IPS-15b (cell line): ENCODE measurements at regions not wholly inside any gene's neighbourhood (a gene's known extent, or its start where the extent isn't known, plus 50 kb on each side); places are given as distances from the start of the nearest gene placed in this dataset.

Experiments
- H3K27me3 ChIP-seq: one replicate; pipeline ENCODE4 v1.6.1; 2013; ENCODE audit warnings: low read length; ENCODE audit not compliant: control insufficient read depth, insufficient read depth
- H3K36me3 ChIP-seq: one replicate; pipeline ENCODE4 v1.6.1; 2013; ENCODE audit warnings: low read length; ENCODE audit not compliant: control insufficient read depth, insufficient read depth
- H3K4me1 ChIP-seq: one replicate; pipeline ENCODE4 v1.6.1; 2013; ENCODE audit warnings: mild to moderate bottlenecking, low read length; ENCODE audit not compliant: control insufficient read depth, insufficient read depth
- H3K4me3 ChIP-seq: one replicate; pipeline ENCODE4 v1.5.1; 2013; ENCODE audit warnings: low read depth, low read length
- H3K9ac ChIP-seq: one replicate; pipeline ENCODE4 v1.6.1; 2013; ENCODE audit warnings: low read depth, mild to moderate bottlenecking, low read length
- H3K9me3 ChIP-seq: one replicate; pipeline ENCODE4 v1.6.1; 2013; ENCODE audit warnings: mild to moderate bottlenecking, low read length; ENCODE audit not compliant: control insufficient read depth, insufficient read depth

DNA sequence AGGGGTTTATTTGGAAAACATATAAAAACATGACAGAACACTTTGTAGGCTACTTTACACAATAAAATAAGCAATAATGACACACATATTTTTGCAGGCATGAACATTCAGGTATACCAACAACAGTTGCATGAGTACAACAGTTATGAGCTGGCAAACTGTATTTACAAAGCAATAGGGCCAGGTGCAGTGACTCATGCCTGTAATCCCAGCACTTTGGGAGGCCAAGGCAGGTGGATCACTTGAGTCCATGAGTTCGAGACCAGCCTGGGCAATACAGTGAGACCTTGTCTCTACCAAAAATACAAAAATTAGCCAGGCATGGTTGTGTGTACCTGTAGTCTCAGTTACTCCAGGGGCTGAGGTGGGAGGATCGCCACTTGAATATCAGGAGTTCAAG is 101.1 kb downstream of the BMP4 start:
- no peaks in the 10 kb centered on the region for H3K27me3 ChIP-seq
- no peaks in the 10 kb centered on the region for H3K9me3 ChIP-seq
- no peak overlapping the region for H3K9ac ChIP-seq
- no peaks in the 10 kb centered on the region for H3K4me1 ChIP-seq
- H3K36me3 ChIP-seq: no peaks in the 10 kb centered on the region
- H3K4me3 ChIP-seq: no peak overlapping the region

DNA sequence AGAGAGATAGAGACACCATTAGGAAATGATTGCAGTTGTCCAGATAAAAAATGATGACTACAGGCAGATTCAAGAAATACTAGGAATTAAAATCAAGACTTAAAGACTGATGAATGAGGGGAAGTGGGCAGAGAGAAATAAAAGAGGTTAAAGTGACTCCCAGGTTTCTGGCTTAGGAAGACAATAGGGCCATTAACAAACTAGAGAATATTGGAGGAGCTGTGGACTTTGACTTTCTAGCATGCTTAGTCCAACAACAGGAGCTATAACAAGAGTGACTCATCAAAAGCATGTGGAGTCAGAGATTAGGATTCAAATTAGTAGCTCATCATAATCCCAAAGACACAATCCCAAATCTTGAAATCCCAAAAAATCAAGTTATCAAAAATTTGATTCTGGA is 101.5 kb downstream of the BMP4 start:
- H3K4me3 ChIP-seq: no peak overlapping the region
- no peaks in the 10 kb centered on the region for H3K9me3 ChIP-seq
- no peaks in the 10 kb centered on the region for H3K27me3 ChIP-seq
- H3K9ac ChIP-seq: no peak overlapping the region
- H3K36me3 ChIP-seq: no peaks in the 10 kb centered on the region
- no peaks in the 10 kb centered on the region for H3K4me1 ChIP-seq

DNA sequence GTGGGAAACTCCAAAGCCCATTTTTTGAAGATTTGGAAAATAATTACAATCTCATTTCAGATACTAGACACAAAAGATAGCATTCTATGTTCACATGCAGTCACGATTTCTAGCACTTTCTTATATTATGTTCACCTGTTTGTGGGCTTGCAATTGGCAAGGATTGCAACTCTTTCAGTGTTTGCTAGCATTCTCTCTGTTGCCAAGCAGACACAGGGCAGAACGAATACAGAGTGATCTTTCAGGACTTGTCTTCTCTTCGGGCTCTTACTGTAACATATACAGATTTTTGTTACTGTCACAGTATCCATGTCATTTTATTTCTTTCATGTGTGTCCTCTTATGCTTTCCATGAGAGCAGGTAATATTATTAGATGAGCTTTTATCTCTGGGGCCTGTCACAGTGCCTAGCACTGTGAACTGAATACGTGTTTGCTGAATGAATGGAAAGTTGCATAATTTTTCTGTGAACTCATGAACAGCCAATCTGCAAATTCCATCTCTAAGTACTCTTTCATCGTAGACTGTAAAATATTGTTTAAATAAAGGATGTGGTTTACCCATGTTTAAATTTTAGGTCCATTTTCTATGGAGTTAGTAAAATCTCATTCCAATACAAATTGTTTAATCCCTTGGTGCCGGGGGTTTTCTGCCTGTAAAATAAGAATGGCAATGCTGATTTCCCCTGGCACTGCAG is 105.1 kb downstream of the BMP4 start:
- no peak overlapping the region for H3K9ac ChIP-seq
- H3K4me1 ChIP-seq: no peaks in the 10 kb centered on the region
- H3K27me3 ChIP-seq: no peaks in the 10 kb centered on the region
- no peak overlapping the region for H3K4me3 ChIP-seq
- no peaks in the 10 kb centered on the region for H3K36me3 ChIP-seq
- H3K9me3 ChIP-seq: no peaks in the 10 kb centered on the region

DNA sequence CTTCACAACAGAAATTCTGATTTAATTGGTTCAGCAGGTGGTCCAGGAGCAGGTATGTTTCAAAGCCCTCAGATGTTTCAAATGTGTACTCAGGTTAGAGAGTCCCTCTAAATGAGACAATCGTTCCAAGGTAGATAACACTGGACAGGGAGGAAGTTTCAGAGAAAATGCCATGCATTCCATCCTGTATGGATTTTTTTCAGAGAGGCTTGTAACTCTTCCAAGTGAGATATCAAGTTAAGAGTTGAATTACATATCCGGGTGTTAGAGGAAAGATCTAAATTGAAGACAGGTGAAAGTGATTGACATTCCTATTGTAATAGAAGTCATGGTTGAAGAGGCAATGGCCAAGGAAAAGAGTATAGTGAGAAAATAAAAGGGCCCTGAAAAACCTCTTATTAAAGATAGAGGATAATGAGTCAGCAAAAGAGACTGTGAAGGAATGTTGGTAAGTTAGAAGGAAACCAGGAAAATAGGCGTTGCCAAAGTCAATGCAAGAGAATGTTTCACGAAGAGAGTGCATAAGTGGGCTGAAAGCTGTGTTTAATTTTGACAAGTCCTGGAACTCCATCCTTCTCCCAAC is 105.8 kb downstream of the BMP4 start:
- Histone ChIP-seq H3K9me3 (no peaks in the 10 kb centered on the region), H3K4me1 (no peaks in the 10 kb centered on the region), H3K9ac (no peak overlapping the region), H3K36me3 (no peaks in the 10 kb centered on the region), H3K27me3 (no peaks in the 10 kb centered on the region), H3K4me3 (no peak overlapping the region)

DNA sequence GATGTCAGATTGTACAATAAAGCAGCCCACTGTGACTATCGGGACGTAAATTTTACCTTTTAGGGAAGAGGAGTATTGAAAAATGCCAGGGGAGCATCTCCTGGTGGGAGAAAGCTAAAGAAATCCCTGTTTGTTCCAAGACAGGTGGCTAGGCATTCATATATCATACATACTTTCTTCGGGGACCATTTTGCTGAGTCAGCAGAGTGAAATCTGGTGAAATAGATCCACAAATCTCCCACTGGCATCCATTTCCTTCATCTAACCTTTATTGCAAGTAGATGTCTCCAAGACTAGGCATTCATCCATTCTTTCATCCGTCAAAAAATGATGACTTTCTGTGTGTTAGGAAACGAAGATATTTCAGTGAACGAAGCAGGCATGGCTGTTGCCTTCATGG is 107.1 kb downstream of the BMP4 start:
- Histone ChIP-seq H3K9me3 (no peaks in the 10 kb centered on the region), H3K9ac (no peak overlapping the region), H3K4me3 (no peak overlapping the region), H3K36me3 (no peaks in the 10 kb centered on the region), H3K27me3 (no peaks in the 10 kb centered on the region), H3K4me1 (no peaks in the 10 kb centered on the region)

DNA sequence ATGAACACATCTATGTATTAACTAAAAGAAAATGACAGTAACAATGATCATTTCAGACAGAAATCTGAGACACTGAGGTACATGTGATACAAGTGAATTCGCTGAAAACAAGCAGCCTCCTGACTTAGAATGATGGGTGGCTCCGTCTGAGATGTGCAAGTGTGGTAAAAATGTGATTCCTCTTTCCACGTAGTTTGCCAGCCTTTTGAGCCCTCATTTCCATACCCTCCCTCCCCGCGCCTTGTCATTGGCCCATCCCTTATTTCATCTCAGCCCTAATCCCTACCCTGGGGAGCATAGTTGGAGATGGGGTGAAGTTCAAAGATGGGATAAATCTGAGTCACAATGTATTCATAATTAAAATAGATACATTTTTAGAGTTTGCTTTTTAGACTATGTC is 107.8 kb downstream of the BMP4 start:
- H3K36me3 ChIP-seq: no peaks in the 10 kb centered on the region
- H3K9ac ChIP-seq: no peak overlapping the region
- no peak overlapping the region for H3K4me3 ChIP-seq
- no peaks in the 10 kb centered on the region for H3K4me1 ChIP-seq
- H3K9me3 ChIP-seq: no peaks in the 10 kb centered on the region
- H3K27me3 ChIP-seq: no peaks in the 10 kb centered on the region

DNA sequence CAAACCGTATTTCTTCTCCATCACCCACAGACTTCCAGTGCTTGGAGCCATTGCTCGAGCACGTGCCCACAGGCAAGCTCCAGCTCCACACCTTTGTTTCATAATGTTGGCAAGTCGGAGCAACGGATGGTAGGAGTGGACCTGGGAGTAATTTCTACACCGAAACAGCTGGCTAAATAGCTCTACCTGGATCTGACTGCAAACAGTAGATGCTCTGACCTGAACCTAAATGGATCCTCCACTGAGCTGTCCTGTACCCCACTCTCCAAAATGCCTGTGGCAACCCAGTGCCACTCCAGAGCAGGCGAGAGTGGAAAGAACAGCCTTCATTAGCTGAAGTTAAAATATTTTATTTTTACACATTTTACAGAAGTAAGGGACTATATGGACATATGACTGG is 108.7 kb downstream of the BMP4 start:
- no peaks in the 10 kb centered on the region for H3K9me3 ChIP-seq
- H3K4me1 ChIP-seq: no peaks in the 10 kb centered on the region
- H3K9ac ChIP-seq: no peak overlapping the region
- H3K4me3 ChIP-seq: no peak overlapping the region
- no peaks in the 10 kb centered on the region for H3K36me3 ChIP-seq
- no peaks in the 10 kb centered on the region for H3K27me3 ChIP-seq

DNA sequence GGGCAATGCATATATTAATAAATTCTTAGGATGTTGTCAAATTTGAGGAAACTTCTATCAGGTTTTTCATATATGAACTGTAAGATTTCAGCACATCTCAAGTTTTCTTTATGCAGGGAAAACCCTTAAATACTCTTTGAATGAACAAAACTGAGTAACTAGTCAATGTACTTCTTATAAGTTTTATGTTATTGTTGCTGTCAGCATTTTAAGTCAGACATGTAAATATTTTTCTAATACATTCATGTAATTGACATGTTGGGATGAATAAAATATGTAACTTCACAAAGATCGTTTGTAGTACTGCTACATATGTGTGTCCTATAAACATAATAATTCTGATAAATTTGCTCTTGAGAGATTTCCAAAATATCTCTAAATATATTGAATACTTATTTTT is 109.6 kb downstream of the BMP4 start:
- H3K9ac ChIP-seq: no peak overlapping the region
- no peak overlapping the region for H3K4me3 ChIP-seq
- H3K9me3 ChIP-seq: no peaks in the 10 kb centered on the region
- no peaks in the 10 kb centered on the region for H3K27me3 ChIP-seq
- no peaks in the 10 kb centered on the region for H3K4me1 ChIP-seq
- H3K36me3 ChIP-seq: no peaks in the 10 kb centered on the region

DNA sequence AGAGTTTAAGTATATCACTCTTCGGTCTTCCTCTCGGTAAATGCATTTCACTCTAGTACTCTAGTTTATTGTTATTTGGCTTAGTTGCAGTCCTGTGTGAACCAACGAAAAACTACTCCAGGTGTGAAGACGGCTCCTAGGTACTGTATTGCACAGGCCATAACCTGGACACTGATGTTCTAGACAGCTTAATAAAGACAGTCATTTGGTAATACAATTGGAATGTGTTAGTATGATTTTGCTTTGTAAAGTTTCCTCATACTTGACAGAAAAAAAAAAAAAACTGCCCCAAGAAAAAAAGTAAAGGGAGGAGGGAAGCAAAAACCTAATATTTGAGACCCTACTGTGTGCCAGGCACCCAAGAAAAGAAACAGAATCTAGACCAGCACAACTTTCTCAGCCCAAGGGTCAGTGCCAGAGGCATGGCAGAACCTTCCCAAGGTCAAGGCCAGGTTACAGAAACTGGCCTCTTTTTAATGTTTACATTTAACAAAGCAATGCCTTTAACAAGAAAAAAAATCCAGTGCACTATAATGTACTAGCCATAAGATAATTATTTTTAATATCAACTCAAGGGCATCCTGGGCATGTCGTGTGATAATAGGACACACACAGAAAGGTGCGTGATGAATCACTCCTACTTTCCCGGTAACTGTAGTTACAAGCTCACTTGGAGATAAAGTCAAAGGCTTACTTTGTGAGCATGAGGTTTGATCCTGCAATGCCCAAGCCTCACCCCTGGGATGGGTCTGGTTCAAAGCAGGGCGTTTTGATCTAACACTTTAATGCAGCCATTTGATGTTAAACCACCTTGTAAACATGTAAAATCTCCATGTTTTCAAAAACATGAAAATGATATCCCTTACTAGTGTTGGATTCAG is 110.6 kb downstream of the BMP4 start:
- H3K9me3 ChIP-seq: no peaks in the 10 kb centered on the region
- H3K27me3 ChIP-seq: no peaks in the 10 kb centered on the region
- H3K4me3 ChIP-seq: no peak overlapping the region
- no peaks in the 10 kb centered on the region for H3K4me1 ChIP-seq
- H3K9ac ChIP-seq: no peak overlapping the region
- H3K36me3 ChIP-seq: no peaks in the 10 kb centered on the region

DNA sequence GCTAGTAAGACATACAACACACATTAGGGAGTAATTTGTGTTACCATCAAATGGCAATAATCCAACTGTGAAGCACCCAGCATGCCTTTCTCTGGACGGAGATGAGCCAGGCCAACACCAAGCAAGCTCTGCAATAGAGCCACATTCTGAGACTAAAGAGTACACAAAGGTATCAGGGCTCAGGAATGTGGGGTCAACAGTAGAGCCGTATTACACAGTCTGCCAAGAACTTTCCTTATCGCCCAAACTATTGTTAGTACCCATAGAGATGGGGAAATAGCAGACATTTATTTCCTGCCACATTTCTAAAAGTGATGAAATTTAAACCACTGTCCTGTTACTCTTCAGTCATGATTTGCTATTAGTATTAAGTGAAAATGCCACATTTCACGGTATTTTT is 113.7 kb downstream of the BMP4 start:
- Histone ChIP-seq H3K36me3 (no peaks in the 10 kb centered on the region), H3K9ac (no peak overlapping the region), H3K9me3 (no peaks in the 10 kb centered on the region), H3K27me3 (no peaks in the 10 kb centered on the region), H3K4me3 (no peak overlapping the region), H3K4me1 (no peaks in the 10 kb centered on the region)

DNA sequence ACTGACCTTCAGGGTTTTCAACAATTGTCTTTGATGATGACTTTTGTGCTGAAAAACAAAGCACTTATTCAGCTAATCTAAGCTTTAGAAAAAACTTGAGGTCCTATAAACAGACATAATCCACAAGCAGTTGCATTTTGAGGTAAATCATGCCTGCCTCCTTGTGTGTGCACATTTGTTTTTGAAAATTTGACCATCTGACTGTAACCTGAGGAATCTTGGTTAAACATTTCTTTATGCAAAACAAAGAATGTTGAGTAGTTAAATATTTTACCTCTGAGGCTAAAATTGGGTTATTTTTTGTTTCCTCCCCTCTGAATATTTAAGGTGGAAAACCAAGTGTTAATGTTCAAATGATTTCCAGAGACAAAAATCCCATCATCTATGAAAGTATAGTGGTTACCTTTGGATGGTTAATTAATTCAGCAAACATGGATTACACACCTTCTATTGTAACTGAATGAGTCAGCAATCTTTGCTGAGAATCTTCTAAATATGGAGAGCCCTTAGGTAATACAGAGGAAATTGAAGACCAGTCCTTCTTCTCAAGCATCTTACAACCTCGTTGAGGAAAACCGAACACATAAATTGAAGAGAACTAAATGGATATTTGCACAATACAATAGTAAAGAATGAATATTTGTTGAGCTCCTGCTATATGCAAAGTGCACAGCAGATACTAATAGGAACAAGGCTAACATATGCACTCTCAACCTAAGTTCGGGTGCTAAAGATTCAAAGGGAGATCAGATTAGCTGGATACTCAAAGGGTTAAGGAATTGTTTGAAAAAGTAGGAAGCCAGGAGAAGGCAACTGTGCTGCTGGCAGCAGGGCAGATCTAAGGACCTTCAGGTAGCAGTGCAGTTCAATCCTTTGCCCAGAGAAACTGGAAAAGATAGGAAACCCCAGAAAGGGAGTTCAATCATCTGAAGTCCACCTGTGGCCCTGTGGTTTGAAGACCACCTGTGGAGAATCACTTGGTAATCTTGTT is 115.2 kb downstream of the BMP4 start:
- H3K27me3 ChIP-seq: no peaks in the 10 kb centered on the region

More for the DNA sequence above, 115.2 kb downstream of the BMP4 start:
- Histone ChIP-seq H3K4me1 (no peaks in the 10 kb centered on the region), H3K9me3 (no peaks in the 10 kb centered on the region), H3K36me3 (no peaks in the 10 kb centered on the region), H3K9ac (no peak overlapping the region), H3K4me3 (no peak overlapping the region)
